Hepatocyte (in vitro differentiated cells): ENCODE measurements at regions not wholly inside any gene's neighbourhood (a gene's known extent, or its start where the extent isn't known, plus 50 kb on each side); places are given as distances from the start of the nearest gene placed in this dataset.
A peak's percentile ranks its signal among the peaks of the same experiment; 100 is the strongest.

Experiments used
- DNase-seq: peaks from one replicate; pipeline ENCODE4 v3.0.0-alpha.2; 2016; ENCODE audit warnings: low spot score
- H2AFZ ChIP-seq: fragments of 200-600 bp; sonication (generic); 2 replicates; pipeline ENCODE4 v1.6.0; 2016; ENCODE audit warnings: antibody characterized with exemption, mild to moderate bottlenecking
- H3K27ac ChIP-seq: fragments of 200-600 bp; sonication (generic); 2 replicates; pipeline ENCODE4 v1.5.1; 2016; ENCODE audit warnings: mild to moderate bottlenecking
- H3K27me3 ChIP-seq: fragments of 200-600 bp; sonication (generic); 2 replicates; pipeline ENCODE4 v1.6.1; 2016
- H3K36me3 ChIP-seq: fragments of 200-600 bp; sonication (generic); replicated peaks from 2 replicates; pipeline ENCODE4 v1.5.1; 2016; ENCODE audit warnings: low read depth; ENCODE audit not compliant: insufficient read depth
- H3K4me1 ChIP-seq: fragments of 200-600 bp; sonication (generic); 2 replicates; pipeline ENCODE4 v1.5.1; 2016; ENCODE audit warnings: mild to moderate bottlenecking, moderate library complexity; ENCODE audit not compliant: insufficient read depth
- H3K4me2 ChIP-seq: fragments of 200-600 bp; sonication (generic); 2 replicates; pipeline ENCODE4 v1.6.0; 2016
- H3K4me3 ChIP-seq: fragments of 200-600 bp; sonication (generic); 2 replicates; pipeline ENCODE4 v1.5.1; 2016; ENCODE audit warnings: mild to moderate bottlenecking
- H3K79me2 ChIP-seq: fragments of 200-600 bp; sonication (generic); 2 replicates; pipeline ENCODE4 v1.6.0; 2017; ENCODE audit warnings: mild to moderate bottlenecking
- H3K9me2 ChIP-seq: fragments of 200-600 bp; sonication (generic); replicated peaks from 2 replicates; pipeline ENCODE4 v1.6.0; 2017; ENCODE audit warnings: mild to moderate bottlenecking; ENCODE audit not compliant: insufficient read depth
- H3K9me3 ChIP-seq: fragments of 200-600 bp; sonication (generic); 2 replicates; pipeline ENCODE4 v1.5.1; 2016; ENCODE audit warnings: low read depth, mild to moderate bottlenecking
- H4K20me1 ChIP-seq: fragments of 200-600 bp; sonication (generic); 2 replicates; pipeline ENCODE4 v1.6.0; 2016; ENCODE audit warnings: mild to moderate bottlenecking; ENCODE audit not compliant: insufficient read depth, poor library complexity, severe bottlenecking
- CTCF ChIP-seq: fragments of 200-600 bp; sonication (generic); IDR thresholded peaks from 2 replicates; pipeline ENCODE4 v1.5.1; 2016; ENCODE audit warnings: antibody characterized with exemption, mild to moderate bottlenecking; ENCODE audit not compliant: poor library complexity
- EZH2 ChIP-seq: fragments of 200-600 bp; sonication (generic); IDR thresholded peaks from 2 replicates; pipeline ENCODE4 v1.6.1; 2016; ENCODE audit warnings: antibody characterized with exemption, mild to moderate bottlenecking, borderline replicate concordance
- EZH2phosphoT487 ChIP-seq: fragments of 200-600 bp; sonication (generic); IDR thresholded peaks from one replicate; pipeline ENCODE4 v1.6.1; 2018; ENCODE audit warnings: antibody characterized with exemption, mild to moderate bottlenecking, low read depth, moderate library complexity; ENCODE audit not compliant: unreplicated experiment, severe bottlenecking
- WGBS: methylation state at CpG from one replicate; pipeline ENCODE4 v1.1.6; 2016; ENCODE audit warnings: low lambda C conversion rate; ENCODE audit errors: missing lambda C conversion rate; 5-methylcytosine and 5-hydroxymethylcytosine counted together

- WGBS: 86% methylated on average over 3 of the region's 3 CpGs
- H3K27ac ChIP-seq: no peak overlapping the region
- no peaks in the 10 kb centered on the region for H3K9me3 ChIP-seq
- DNase-seq: no peak
- no peaks in the 10 kb centered on the region for H3K9me2 ChIP-seq
- H3K27me3 ChIP-seq: no peaks in the 10 kb centered on the region
- no peaks in the 10 kb centered on the region for H3K79me2 ChIP-seq
- no peak for TF ChIP-seq EZH2phosphoT487
- TF ChIP-seq EZH2: no peak
- no peak for TF ChIP-seq CTCF
- no peak overlapping the region for H3K4me3 ChIP-seq
- no peaks in the 10 kb centered on the region for H3K4me1 ChIP-seq
- H3K4me2 ChIP-seq: no peak overlapping the region
- no peaks in the 10 kb centered on the region for H3K36me3 ChIP-seq
- H4K20me1 ChIP-seq: no peaks in the 10 kb centered on the region
- H2AFZ ChIP-seq: no peak overlapping the region
Observed at GRCh38 chr10:18868919-18869318, 179.7 kb upstream of the MALRD1 start.

- whole genome bisulfite sequencing: 89% methylated on average over 1 of the region's 1 CpG
- no peak overlapping the region for H3K4me3 ChIP-seq
- no peaks in the 10 kb centered on the region for H3K4me1 ChIP-seq
- no peak overlapping the region for H3K27ac ChIP-seq
- no peaks in the 10 kb centered on the region for H3K36me3 ChIP-seq
- no peaks in the 10 kb centered on the region for H3K9me3 ChIP-seq
- H3K27me3 ChIP-seq: no peaks in the 10 kb centered on the region
- H2AFZ ChIP-seq: no peak overlapping the region
- DNase-seq: no peak
- H4K20me1 ChIP-seq: no peaks in the 10 kb centered on the region
- H3K9me2 ChIP-seq: no peaks in the 10 kb centered on the region
- H3K79me2 ChIP-seq: no peaks in the 10 kb centered on the region
- no peak overlapping the region for H3K4me2 ChIP-seq
- no peak for TF ChIP-seq EZH2phosphoT487
- no peak for TF ChIP-seq EZH2
- TF ChIP-seq CTCF: no peak
Observed at GRCh38 chr10:18875477-18875876, 173.1 kb upstream of the MALRD1 start.

- no peaks in the 10 kb centered on the region for H3K9me2 ChIP-seq
- no peaks in the 10 kb centered on the region for H3K36me3 ChIP-seq
- H3K9me3 ChIP-seq: no peaks in the 10 kb centered on the region
- H3K27me3 ChIP-seq: peaks cover 5% of the 10 kb centered on the region
- H3K4me3 ChIP-seq: no peak overlapping the region
- H3K79me2 ChIP-seq: no peaks in the 10 kb centered on the region
- H3K4me2 ChIP-seq: no peak overlapping the region
- 83% methylated on average over 2 of the region's 2 CpGs for WGBS
- no peaks in the 10 kb centered on the region for H4K20me1 ChIP-seq
- H3K4me1 ChIP-seq: no peaks in the 10 kb centered on the region
- H2AFZ ChIP-seq: no peak overlapping the region
- TF ChIP-seq EZH2phosphoT487 (no peak), CTCF (no peak), EZH2 (no peak)
- DNase-seq: peak; percentile 23
- no peak overlapping the region for H3K27ac ChIP-seq
Observed at GRCh38 chr10:18879284-18879683, 169.3 kb upstream of the MALRD1 start.

- H3K4me2 ChIP-seq: peak overlapping the region; percentile 27
- H3K4me3 ChIP-seq: no peak overlapping the region
- no peaks in the 10 kb centered on the region for H3K79me2 ChIP-seq
- H3K27ac ChIP-seq: no peak overlapping the region
- TF ChIP-seq EZH2 (no peak), CTCF (no peak), EZH2phosphoT487 (no peak)
- H3K9me2 ChIP-seq: no peaks in the 10 kb centered on the region
- no peaks in the 10 kb centered on the region for H3K36me3 ChIP-seq
- H3K9me3 ChIP-seq: no peaks in the 10 kb centered on the region
- H2AFZ ChIP-seq: peak overlapping the region; percentile 13
- peaks cover 5% of the 10 kb centered on the region for H3K27me3 ChIP-seq
- no peaks in the 10 kb centered on the region for H3K4me1 ChIP-seq
- H4K20me1 ChIP-seq: no peaks in the 10 kb centered on the region
- peak; percentile 10 for DNase-seq
- 30% methylated on average over 16 of the region's 16 CpGs for WGBS
Observed at GRCh38 chr10:18880530-18880929, 168.1 kb upstream of the MALRD1 start.
